ENCODE measurements at regions not wholly inside any gene's neighbourhood (a gene's known extent, or its start where the extent isn't known, plus 50 kb on each side); places are given as distances from the start of the nearest gene placed in this dataset.

- TF ChIP-seq CTCF (IDR thresholded peaks at IDR 0.05 in 8 of 11, conservative IDR thresholded peaks at IDR 0.05 in 3 of 11) (no peak), POLR2AphosphoS5 (IDR thresholded peaks at IDR 0.05) (no peak)
Observed at GRCh38 chr6:120903836-120904235, 430.4 kb downstream of the TBC1D32 start.

All from spleen (tissue), 7 donors.